ENCODE measurements at regions not wholly inside any gene's neighbourhood (a gene's known extent, or its start where the extent isn't known, plus 50 kb on each side); places are given as distances from the start of the nearest gene placed in this dataset.

DNA sequence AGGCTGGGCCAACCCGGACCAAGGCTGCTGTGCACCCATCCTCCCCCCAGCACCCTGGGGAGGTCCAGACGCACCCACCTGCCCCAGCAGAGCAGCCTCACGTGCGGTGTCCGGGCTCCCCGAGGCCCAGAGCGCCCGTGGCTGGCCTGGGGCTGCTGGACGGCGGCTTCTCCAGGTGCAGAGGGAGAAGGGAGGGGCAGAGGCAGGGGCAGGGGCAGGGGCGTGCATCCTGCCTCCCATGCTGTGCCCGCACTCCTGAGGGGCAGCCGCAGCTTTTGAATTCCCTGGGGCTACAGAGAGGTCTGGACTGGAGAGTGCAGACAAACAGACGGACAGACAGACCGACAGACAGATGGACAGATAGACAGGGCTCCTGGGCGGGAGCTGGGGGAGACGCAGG, 83.6 kb upstream of the PRR5 start:
- TF ChIP-seq, protein P1, sequence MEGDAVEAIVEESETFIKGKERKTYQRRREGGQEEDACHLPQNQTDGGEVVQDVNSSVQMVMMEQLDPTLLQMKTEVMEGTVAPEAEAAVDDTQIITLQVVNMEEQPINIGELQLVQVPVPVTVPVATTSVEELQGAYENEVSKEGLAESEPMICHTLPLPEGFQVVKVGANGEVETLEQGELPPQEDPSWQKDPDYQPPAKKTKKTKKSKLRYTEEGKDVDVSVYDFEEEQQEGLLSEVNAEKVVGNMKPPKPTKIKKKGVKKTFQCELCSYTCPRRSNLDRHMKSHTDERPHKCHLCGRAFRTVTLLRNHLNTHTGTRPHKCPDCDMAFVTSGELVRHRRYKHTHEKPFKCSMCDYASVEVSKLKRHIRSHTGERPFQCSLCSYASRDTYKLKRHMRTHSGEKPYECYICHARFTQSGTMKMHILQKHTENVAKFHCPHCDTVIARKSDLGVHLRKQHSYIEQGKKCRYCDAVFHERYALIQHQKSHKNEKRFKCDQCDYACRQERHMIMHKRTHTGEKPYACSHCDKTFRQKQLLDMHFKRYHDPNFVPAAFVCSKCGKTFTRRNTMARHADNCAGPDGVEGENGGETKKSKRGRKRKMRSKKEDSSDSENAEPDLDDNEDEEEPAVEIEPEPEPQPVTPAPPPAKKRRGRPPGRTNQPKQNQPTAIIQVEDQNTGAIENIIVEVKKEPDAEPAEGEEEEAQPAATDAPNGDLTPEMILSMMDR (IDR thresholded peaks at IDR 0.05): no peak

DNA sequence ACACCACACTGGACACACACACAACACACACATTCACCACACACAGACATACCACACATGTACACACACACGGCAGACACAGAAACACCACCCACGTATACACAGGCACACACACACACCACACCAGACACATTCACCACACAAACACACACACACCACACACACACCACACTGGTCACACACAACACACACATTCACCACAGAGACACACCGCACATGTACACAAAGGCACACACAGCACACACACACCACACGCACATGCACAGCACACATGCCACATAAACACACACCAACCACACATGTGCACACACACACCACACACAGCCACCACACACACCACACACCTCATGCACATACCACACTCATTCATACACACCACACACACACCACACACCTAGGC, 84.2 kb upstream of the PRR5 start:
- TF ChIP-seq, protein P1 (IDR thresholded peaks at IDR 0.05): no peak

DNA sequence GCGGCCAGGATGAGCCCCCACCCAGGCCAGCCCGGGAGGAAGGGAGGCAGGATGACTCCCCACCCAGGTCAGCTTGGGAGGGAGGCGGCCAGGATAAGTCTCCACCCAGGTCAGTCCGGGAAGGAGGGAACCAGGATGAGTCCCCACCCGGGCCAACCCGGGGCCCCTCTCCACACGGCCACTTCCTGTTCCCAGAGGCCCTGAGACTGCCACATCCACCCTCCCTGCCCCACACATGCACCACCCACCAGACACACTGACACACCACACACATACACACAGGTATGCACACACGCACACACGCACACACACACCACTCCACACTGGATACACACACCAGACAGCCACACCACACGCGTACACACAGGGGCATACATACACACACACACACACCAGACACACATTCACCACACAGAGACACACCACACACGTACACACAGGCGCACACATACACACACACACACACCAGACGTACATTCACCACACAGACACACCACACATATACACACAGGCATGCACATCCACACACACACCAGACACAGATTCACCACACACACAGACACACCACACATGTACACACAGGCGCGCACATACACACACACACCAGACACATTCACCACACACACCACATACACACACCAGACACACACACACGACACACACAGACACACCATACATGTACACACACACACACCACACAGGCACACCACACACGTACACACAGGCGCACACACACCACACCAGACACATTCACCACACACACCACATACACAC, 84.9 kb upstream of the PRR5 start:
- TF ChIP-seq, protein P1 (IDR thresholded peaks at IDR 0.05): no peak

- TF ChIP-seq, protein P1 (IDR thresholded peaks at IDR 0.05): no peak
These were observed 85.5 kb upstream of the PRR5 start for GRCh38 chr22:44616461-44616860.

DNA sequence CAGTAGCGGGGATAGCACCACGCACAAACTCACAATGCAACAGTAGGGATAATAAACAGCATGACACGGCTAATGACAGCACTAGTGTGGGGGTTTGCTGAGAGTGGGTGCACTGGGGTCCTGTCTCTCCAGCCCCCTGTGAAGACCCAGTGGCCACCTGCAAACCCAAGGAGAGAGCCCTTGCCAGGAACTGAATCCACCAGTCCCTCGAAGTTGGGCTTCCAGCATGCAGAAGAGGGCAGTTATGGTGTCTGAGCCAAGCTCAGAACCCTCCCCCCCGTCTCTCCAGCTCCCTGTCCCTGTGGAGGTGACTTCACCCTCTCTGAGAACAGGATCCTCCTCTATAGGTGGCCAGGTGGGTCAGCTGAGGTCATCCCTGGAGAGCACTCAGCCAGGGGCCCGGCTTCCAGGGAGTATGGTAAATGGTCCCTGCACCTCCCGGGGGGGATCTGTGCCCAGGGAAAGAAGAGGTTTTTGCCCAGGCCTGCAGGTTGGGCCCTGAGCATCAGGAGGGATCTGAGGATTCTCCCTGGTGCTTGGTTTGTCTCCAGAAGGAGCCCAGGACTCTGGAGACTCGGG, 86.3 kb upstream of the PRR5 start:
- TF ChIP-seq, protein P1 (IDR thresholded peaks at IDR 0.05): no peak

- TF ChIP-seq, protein P1 (IDR thresholded peaks at IDR 0.05): no peak
These were observed 86.9 kb upstream of the PRR5 start for GRCh38 chr22:44615146-44615545.

- TF ChIP-seq, protein P1 (IDR thresholded peaks at IDR 0.05): no peak
These were observed 88.8 kb upstream of the PRR5 start for GRCh38 chr22:44613196-44613595.
